ENCODE measurements at regions not wholly inside any gene's neighbourhood (a gene's known extent, or its start where the extent isn't known, plus 50 kb on each side); places are given as distances from the start of the nearest gene placed in this dataset.

DNA sequence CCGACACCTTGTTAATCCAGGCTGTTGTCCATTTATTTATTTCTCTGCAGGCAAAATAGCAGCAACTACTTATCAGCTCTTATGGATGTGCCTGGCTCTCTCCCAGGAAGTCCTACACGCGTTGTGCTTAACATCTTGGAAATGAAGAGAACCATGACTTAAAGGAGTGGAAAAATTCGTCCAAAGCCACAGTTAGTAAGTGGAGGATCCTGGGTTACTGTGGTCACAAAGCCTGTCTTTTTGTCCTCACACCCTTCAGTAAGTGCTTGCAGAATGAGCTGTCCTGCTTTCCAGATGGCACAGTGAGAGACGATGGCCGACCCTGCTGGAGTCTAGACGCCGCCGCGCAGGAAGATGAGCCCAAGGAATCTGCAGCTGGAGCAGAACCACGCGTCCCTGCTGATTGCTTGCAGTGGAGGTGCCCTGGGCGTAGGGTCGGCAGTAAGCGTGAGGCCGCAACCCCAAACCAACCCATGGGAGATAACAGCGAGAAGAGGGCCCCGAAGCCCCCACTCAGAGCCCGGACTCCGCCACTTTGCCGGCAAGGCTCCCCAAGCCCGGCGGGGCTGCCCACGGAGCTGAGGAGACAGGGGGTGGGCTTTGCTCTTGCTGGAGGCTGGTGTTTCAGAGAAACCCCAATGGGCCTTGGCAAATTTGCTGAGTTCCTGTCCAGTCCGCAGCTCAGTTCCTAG, 178.6 kb downstream of the CXCL12 start:
- H3K4me2 ChIP-seq (ENCODE audit: low read depth, low read length) = no peak overlapping the region
- no peaks in the 10 kb centered on the region for H3K79me2 ChIP-seq (ENCODE audit: low read length)
- DNase-seq = no peak
- no peak overlapping the region for H2AFZ ChIP-seq (ENCODE audit: low read length)
- H3K27ac ChIP-seq (ENCODE audit: low read length) = no peak overlapping the region
- TF ChIP-seq, protein P1, sequence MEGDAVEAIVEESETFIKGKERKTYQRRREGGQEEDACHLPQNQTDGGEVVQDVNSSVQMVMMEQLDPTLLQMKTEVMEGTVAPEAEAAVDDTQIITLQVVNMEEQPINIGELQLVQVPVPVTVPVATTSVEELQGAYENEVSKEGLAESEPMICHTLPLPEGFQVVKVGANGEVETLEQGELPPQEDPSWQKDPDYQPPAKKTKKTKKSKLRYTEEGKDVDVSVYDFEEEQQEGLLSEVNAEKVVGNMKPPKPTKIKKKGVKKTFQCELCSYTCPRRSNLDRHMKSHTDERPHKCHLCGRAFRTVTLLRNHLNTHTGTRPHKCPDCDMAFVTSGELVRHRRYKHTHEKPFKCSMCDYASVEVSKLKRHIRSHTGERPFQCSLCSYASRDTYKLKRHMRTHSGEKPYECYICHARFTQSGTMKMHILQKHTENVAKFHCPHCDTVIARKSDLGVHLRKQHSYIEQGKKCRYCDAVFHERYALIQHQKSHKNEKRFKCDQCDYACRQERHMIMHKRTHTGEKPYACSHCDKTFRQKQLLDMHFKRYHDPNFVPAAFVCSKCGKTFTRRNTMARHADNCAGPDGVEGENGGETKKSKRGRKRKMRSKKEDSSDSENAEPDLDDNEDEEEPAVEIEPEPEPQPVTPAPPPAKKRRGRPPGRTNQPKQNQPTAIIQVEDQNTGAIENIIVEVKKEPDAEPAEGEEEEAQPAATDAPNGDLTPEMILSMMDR (IDR thresholded peaks at IDR 0.05; ENCODE audit: low read length) = no peak
- TF ChIP-seq EZH2 (optimal IDR thresholded peaks at IDR 0.05; ENCODE audit: low read depth, low read length) (no peak), EZH2phosphoT487 (IDR thresholded peaks at IDR 0.05; ENCODE audit: low read length) (no peak)
- H4K20me1 ChIP-seq (ENCODE audit: insufficient read depth, low read length) = no peaks in the 10 kb centered on the region
- H3K4me1 ChIP-seq (ENCODE audit: low read length) = no peaks in the 10 kb centered on the region
- no peaks in the 10 kb centered on the region for H3F3A ChIP-seq (ENCODE audit: insufficient read depth, low read length)
- no peaks in the 10 kb centered on the region for H3K36me3 ChIP-seq (replicated peaks; ENCODE audit: insufficient read depth, low read length)
- H3K9me3 ChIP-seq (replicated peaks; ENCODE audit: insufficient read depth, low read length) = no peaks in the 10 kb centered on the region
- H3K4me3 ChIP-seq (ENCODE audit: low read length) = no peak overlapping the region
- no peak overlapping the region for H3K9ac ChIP-seq (ENCODE audit: low read length)
- H3K27me3 ChIP-seq (replicated peaks; ENCODE audit: insufficient read depth, low read length) = no peaks in the 10 kb centered on the region
- H3K9me2 ChIP-seq (replicated peaks; ENCODE audit: insufficient read depth, low read length) = no peaks in the 10 kb centered on the region

DNA sequence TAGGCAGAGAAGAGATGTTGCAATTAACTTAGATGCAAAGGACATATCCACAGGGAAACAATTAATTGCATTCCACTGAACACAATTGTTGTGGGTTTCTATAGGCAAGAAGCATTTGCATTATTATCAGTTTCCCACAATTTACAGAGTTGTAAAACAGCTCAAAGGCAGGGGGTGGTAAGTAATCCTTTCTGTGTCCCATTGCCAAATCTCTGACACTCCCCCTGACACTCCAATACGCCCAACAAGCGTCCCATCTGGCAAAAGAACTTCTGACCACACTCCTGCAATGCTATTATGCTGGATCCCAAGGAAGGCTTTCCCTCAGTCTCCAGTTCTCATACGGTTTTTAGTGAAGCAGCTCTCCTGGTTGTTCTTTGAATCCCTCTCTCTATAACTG, 179.8 kb downstream of the CXCL12 start:
- Histone ChIP-seq H3K9me2 (replicated peaks; ENCODE audit: insufficient read depth, low read length) (no peaks in the 10 kb centered on the region), H3K36me3 (replicated peaks; ENCODE audit: insufficient read depth, low read length) (no peaks in the 10 kb centered on the region), H3F3A (ENCODE audit: insufficient read depth, low read length) (no peaks in the 10 kb centered on the region), H3K9ac (ENCODE audit: low read length) (no peak overlapping the region), H4K20me1 (ENCODE audit: insufficient read depth, low read length) (no peaks in the 10 kb centered on the region), H3K9me3 (replicated peaks; ENCODE audit: insufficient read depth, low read length) (no peaks in the 10 kb centered on the region), H3K4me3 (ENCODE audit: low read length) (no peak overlapping the region), H3K4me2 (ENCODE audit: low read depth, low read length) (no peak overlapping the region), H3K79me2 (ENCODE audit: low read length) (no peaks in the 10 kb centered on the region), H3K27me3 (replicated peaks; ENCODE audit: insufficient read depth, low read length) (no peaks in the 10 kb centered on the region), H2AFZ (ENCODE audit: low read length) (no peak overlapping the region), H3K4me1 (ENCODE audit: low read length) (no peaks in the 10 kb centered on the region), H3K27ac (ENCODE audit: low read length) (no peak overlapping the region)
- TF ChIP-seq EZH2 (optimal IDR thresholded peaks at IDR 0.05; ENCODE audit: low read depth, low read length) (no peak), EZH2phosphoT487 (IDR thresholded peaks at IDR 0.05; ENCODE audit: low read length) (no peak)
- TF ChIP-seq, protein P1 (IDR thresholded peaks at IDR 0.05; ENCODE audit: low read length) = no peak
- DNase-seq = no peak

DNA sequence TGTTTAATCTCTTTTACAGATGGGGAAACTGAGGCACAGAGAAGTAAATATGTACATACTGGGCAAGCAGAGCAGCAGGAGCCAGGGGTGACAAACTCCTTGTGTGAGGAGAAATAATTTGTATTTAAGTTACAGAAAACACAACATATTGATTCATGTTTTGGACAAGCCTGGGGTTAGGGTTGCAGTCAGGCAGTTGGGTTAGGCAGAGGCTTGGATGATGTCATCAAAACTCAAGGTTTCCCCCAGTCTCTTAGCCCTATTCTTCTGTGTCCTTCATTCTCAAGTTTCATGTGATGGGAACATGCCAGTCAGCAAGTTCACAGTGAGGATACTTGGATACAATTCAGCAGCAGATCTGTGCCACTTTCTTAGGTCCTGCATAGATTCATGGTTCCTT, 181.4 kb downstream of the CXCL12 start:
- Histone ChIP-seq H3K4me2 (ENCODE audit: low read depth, low read length) (no peak overlapping the region), H3K9ac (ENCODE audit: low read length) (no peak overlapping the region), H3K9me3 (replicated peaks; ENCODE audit: insufficient read depth, low read length) (no peaks in the 10 kb centered on the region), H2AFZ (ENCODE audit: low read length) (no peak overlapping the region), H3K79me2 (ENCODE audit: low read length) (no peaks in the 10 kb centered on the region), H3F3A (ENCODE audit: insufficient read depth, low read length) (no peaks in the 10 kb centered on the region), H3K4me3 (ENCODE audit: low read length) (no peak overlapping the region), H3K27me3 (replicated peaks; ENCODE audit: insufficient read depth, low read length) (no peaks in the 10 kb centered on the region), H3K27ac (ENCODE audit: low read length) (no peak overlapping the region), H4K20me1 (ENCODE audit: insufficient read depth, low read length) (no peaks in the 10 kb centered on the region), H3K36me3 (replicated peaks; ENCODE audit: insufficient read depth, low read length) (no peaks in the 10 kb centered on the region), H3K4me1 (ENCODE audit: low read length) (no peaks in the 10 kb centered on the region), H3K9me2 (replicated peaks; ENCODE audit: insufficient read depth, low read length) (no peaks in the 10 kb centered on the region)
- TF ChIP-seq EZH2 (optimal IDR thresholded peaks at IDR 0.05; ENCODE audit: low read depth, low read length) (no peak), EZH2phosphoT487 (IDR thresholded peaks at IDR 0.05; ENCODE audit: low read length) (no peak)
- TF ChIP-seq, protein P1 (IDR thresholded peaks at IDR 0.05; ENCODE audit: low read length) = no peak
- no peak for DNase-seq
